Epithelial cell of prostate (primary cell): ENCODE measurements at regions not wholly inside any gene's neighbourhood (a gene's known extent, or its start where the extent isn't known, plus 50 kb on each side); places are given as distances from the start of the nearest gene placed in this dataset.
"Not testable (repeated sequence)": the region's sequence is repeated elsewhere in the genome, so short reads cannot be mapped to it uniquely, and the experiment has no call there.

Experiments
- DNase-seq: peaks from one replicate; pipeline ENCODE4 v3.0.0-alpha.2; 2011; ENCODE audit warnings: low read depth, low spot score
- H3K27ac ChIP-seq: fragments of 450-650 bp; 2 replicates; pipeline ENCODE4 v1.5.1; 2017; ENCODE audit warnings: mild to moderate bottlenecking

GRCh38 chr14:105720852-105721601 is 194.6 kb downstream of the TMEM121 start:
- not testable (repeated sequence) for DNase-seq, H3K27ac ChIP-seq

GRCh38 chr14:105721602-105721970 is 195.2 kb downstream of the TMEM121 start:
- H3K27ac ChIP-seq, DNase-seq: not testable (repeated sequence)

DNA sequence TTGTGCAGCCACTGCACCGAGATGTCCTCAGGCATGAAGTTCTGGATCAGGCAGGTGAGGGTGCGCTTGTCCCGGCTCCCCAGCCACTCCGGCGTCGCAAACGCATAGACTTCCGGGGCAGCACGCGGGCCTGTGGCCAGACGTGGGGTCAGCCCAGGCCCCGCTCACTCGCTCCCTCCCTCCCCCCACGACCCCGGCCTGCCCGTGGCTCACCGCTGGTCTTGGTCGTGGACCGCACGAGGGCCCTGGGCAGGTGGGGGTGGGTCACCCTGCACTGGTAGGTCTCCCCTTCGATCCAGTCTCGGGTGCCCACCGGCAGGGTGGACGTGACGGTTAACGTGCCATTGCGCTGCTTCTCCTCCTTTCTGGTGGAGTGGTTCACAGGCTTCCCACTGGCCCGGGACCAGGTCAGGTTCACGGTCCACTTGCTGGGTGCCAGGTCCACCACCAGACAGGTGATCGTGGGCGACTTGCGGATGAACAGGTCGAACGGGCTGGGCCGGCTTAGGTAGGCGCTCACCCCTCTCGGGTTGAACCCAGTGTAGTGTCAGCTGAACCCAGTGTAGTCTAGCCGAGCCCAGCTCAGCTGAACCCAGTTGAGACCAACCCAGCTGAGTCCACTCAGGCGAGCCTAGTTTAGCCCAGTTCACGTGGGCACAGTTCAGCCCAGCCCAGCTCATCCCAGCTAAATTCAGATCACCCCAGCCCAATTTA is 195.8 kb downstream of the TMEM121 start:
- not testable (repeated sequence) for H3K27ac ChIP-seq, DNase-seq

DNA sequence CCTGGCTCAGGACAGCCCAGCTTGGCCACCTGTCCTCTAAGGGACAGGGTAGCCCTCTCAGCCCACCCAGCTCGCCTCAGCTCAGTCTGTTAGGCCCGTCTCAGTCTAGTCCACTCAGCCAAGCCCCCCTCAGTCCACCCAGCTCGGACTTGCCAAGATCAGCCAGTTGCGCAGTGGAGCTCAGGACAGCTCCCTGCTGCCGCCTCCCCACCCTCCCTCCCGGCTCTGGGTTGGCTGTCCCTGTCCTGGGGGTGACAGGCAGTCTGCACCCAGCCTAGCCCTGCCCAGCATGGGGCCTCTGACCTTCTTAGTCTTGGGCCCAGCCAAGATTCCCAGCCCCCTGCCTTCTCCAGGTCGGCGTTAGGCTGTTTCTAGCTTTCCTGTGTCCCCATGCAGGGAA is 196.9 kb downstream of the TMEM121 start:
- not testable (repeated sequence) for DNase-seq, H3K27ac ChIP-seq

- not testable (repeated sequence) for H3K27ac ChIP-seq, DNase-seq
Measured at GRCh38 chr14:105723776-105724175, 197.4 kb downstream of the TMEM121 start.

DNA sequence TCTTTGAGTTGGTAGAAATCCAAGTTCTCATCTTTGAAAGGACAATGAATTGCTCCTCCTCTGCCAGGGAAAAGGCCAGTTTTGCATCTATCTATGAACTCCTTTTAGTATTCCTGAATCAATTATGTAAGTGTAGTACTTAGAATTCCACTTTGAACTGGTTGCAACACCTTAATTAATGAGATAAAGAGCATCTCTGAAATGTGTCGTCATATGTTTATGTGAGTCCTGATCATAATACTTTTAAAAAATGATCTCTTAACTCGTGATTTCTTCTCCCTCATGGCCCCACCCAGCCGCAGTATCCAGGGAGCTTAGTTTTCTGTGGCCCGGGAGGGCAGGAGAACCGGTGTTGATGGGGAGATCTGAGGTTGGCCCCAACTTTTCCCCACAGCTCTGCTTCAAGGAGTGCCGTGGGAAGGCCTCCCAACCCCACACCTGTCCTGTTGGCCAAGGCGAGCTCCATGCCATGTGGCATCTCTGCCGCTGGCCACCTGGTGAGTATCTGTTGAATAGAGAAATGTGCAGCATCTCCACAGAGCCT is 203.5 kb downstream of the TMEM121 start:
- not testable (repeated sequence) for H3K27ac ChIP-seq, DNase-seq

DNA sequence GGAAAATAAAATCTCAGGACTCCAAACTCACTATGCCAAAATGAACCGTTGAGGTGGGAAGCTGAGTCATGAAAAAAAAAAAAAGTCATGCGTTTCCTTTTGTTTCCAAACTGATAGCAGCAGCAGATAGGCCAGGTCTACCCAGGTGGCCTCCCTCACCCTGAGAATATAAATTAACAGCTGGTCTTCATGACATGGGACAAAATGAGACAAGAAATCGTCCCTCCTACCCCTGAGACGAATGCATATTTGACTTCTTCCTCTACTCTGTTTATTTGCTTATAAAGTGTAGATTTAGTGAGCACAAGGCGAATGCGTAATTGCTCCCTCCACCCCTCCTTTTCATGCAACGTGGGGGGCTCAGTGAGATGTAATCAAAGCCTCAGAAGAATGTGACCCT is 204.3 kb downstream of the TMEM121 start:
- not testable (repeated sequence) for H3K27ac ChIP-seq, DNase-seq

GRCh38 chr14:105731221-105731985 is 205.0 kb downstream of the TMEM121 start:
- H3K27ac ChIP-seq, DNase-seq: not testable (repeated sequence)

- H3K27ac ChIP-seq: no peak overlapping the region
- DNase-seq: no peak
Measured at GRCh38 chr14:105733081-105734065, 207.0 kb downstream of the TMEM121 start.

DNA sequence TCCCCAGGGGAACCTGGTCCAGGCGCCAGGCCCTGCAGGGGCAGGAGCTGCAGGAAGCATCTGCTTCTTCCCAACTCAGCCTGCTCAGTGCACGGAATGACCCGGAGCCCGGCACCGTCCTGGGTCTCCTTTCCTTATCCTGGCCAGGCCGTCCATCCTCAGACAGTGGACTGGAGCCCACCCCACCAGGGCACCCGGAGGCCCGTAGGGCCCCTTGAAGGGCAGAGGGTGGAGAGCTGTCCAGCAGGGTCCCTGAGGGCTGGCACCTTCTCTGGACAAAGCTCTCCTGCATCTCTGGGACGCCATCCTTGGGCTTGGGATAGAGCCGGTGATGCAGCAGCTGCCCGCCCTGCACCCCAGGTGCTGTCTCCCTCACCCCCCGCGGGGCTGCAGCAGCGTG is 207.9 kb downstream of the TMEM121 start:
- not testable (repeated sequence) for DNase-seq, H3K27ac ChIP-seq

GRCh38 chr14:105736331-105736730 is 209.9 kb downstream of the TMEM121 start:
- DNase-seq, H3K27ac ChIP-seq: not testable (repeated sequence)

DNA sequence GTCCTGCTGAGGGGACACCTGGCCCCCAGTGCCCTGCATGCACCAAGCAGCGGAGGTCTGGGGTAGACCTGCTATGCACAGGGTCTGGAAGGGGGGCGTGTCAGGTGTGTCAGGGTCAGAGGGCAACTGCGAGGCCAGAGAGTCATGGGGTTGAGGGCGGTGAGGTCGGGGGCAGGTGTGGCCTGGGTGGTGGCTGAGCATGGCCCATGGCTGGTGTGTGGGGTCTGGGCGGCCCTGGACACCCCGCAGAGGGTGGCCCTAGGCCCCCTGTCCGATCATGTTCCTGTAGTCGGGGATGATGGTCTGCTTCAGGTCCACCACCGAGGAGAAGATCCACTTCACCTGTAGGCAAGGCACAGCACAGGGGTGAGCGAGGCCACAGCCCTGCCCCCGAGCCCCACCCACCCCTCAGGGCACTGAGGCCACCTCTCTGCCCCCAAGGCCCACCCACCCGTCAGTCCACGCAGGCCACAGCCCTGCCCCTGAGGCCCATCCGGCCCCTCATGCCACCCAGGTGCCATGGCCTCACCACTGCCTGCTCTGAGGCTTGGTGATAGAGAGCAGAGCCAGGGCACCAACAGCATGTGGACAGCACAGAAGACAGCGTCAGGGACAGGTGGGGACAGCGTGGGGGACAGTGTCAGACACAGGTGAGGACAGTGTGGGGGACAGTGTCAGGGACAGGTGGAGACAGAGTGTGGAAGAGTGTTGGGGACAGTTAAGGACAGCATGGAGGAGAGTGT is 211.3 kb downstream of the TMEM121 start:
- DNase-seq: no peak

GRCh38 chr14:105738638-105739037 is 212.3 kb downstream of the TMEM121 start:
- no peak overlapping the region for H3K27ac ChIP-seq
- DNase-seq: no peak

More for the DNA sequence above, 211.3 kb downstream of the TMEM121 start:
- no peak overlapping the region for H3K27ac ChIP-seq

DNA sequence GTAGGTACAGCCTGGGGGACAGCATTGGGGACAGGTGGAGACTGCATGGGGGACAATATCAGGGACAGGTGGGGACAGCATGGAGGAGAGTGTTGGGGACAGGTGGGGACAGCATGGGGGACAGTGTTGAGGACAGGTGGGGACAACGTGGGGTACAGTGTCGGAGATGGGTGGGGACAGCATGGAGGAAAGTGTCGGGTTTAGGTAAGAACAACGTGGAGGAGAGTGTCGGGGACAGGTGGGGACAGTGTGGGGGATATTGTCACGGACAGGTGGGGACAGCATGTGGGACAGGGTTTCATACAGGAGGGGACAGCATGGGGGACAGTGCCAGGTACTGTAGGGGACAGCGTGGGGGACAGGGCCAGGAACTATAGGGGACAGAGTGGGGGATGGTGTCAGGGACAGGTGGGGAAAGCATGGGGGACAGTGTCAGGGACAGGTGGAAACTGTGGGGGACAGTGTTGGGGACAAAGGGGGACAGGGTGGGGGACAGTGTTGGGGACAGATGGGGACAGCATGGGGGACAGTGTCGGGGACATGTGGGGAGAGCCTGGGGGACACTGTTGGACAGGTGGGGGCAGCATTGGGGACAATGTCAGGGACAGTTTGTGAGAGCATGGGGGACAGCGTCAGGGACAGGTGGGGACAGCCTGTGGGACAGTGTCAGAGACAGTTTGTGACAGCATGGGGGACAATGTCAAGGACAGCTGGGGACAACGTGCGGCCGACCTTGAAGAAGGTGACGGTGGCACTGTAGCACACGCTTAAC is 213.1 kb downstream of the TMEM121 start:
- no peak for DNase-seq
- no peak overlapping the region for H3K27ac ChIP-seq

- DNase-seq, H3K27ac ChIP-seq: not testable (repeated sequence)
Measured at GRCh38 chr14:105740272-105740671, 213.9 kb downstream of the TMEM121 start.

GRCh38 chr14:105740961-105741360 is 214.6 kb downstream of the TMEM121 start:
- not testable (repeated sequence) for DNase-seq, H3K27ac ChIP-seq

GRCh38 chr14:105741707-105742530 is 215.5 kb downstream of the TMEM121 start:
- DNase-seq: not testable (repeated sequence)

More at GRCh38 chr14:105741707-105742530, 215.5 kb downstream of the TMEM121 start:
- not testable (repeated sequence) for H3K27ac ChIP-seq
